AG09309 (cell line): ENCODE measurements at regions not wholly inside any gene's neighbourhood (a gene's known extent, or its start where the extent isn't known, plus 50 kb on each side); places are given as distances from the start of the nearest gene placed in this dataset.

Experiments
- DNase-seq: peaks from one replicate; pipeline ENCODE4 v3.0.0-alpha.2; 2010; ENCODE audit warnings: low read depth
- H3K4me3 ChIP-seq: 2 replicates; pipeline ENCODE4 v1.5.1; 2011; ENCODE audit warnings: mild to moderate bottlenecking, low read depth, low read length, moderate library complexity; ENCODE audit not compliant: control insufficient read depth
- TF ChIP-seq, protein P1 (sequence below): IDR thresholded peaks from 2 replicates; pipeline ENCODE4 v1.5.1; 2011; ENCODE audit warnings: mild to moderate bottlenecking, low read depth, low read length, inconsistent platforms; ENCODE audit not compliant: insufficient read depth, control insufficient read depth; ENCODE audit errors: missing control alignments

DNA sequence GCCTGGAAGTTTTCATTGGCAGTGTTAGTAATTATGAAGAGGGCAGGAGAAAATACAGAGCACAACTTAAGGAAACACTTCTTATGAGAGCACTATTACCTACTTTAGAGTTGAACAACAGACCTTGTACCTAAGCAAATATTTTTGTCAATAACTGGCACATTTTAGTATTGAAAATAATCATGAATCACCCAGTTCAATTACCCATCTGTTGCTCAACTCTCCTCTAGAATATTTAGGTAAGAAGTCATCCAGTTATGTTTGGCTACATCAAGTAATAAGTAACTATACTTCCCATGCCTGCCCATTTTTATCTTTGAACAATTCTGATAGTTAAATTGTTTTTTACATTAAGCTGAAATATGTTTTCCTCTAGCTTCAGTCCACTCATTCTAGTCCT, 893.4 kb downstream of the DIAPH3 start:
- H3K4me3 ChIP-seq: no peak overlapping the region
- TF ChIP-seq, protein P1, sequence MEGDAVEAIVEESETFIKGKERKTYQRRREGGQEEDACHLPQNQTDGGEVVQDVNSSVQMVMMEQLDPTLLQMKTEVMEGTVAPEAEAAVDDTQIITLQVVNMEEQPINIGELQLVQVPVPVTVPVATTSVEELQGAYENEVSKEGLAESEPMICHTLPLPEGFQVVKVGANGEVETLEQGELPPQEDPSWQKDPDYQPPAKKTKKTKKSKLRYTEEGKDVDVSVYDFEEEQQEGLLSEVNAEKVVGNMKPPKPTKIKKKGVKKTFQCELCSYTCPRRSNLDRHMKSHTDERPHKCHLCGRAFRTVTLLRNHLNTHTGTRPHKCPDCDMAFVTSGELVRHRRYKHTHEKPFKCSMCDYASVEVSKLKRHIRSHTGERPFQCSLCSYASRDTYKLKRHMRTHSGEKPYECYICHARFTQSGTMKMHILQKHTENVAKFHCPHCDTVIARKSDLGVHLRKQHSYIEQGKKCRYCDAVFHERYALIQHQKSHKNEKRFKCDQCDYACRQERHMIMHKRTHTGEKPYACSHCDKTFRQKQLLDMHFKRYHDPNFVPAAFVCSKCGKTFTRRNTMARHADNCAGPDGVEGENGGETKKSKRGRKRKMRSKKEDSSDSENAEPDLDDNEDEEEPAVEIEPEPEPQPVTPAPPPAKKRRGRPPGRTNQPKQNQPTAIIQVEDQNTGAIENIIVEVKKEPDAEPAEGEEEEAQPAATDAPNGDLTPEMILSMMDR: no peak
- DNase-seq: no peak

DNA sequence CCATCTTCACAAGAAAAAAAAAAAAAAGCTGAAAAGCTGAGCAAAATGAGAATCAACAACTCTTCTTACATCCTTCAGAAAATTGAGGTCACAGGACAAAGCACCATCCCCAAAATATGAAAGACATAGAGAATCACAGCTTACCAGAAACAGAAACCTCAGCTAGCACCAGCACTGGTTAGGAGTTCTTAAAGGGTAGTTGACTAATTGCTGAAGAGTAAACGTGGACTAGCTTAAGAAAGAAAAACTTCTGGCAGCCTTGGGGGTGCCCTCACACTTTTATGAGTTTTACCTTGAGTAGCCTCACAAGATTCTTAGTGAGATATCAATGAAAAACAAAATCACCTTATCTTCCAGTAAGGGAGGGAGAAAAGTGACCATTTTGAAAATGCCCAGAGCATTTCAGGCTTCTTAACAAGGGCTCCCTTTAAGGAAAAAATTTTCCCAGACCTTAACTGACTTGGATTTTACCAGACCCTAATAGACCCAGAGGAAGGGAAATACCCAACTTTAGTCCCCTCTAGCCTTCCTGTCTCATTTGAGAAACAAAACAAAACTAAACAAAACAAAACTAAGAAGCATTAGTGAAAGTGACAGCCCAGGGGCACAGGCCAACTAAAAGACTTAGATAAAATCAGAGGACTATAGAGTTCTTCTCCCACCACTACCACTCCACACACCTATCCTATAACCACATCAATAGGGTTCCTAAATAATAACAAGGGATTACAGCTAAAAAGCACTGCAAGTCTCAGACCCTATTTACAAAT, 888.6 kb downstream of the DIAPH3 start:
- DNase-seq: no peak
- TF ChIP-seq, protein P1: no peak
- H3K4me3 ChIP-seq: no peak overlapping the region

GRCh38 chr13:59276436-59276835, 887.3 kb downstream of the DIAPH3 start:
- TF ChIP-seq, protein P1: no peak
- H3K4me3 ChIP-seq: no peak overlapping the region
- DNase-seq: no peak

- no peak overlapping the region for H3K4me3 ChIP-seq
- TF ChIP-seq, protein P1: no peak
- DNase-seq: no peak
Observed at GRCh38 chr13:59277106-59277505, 886.6 kb downstream of the DIAPH3 start.

DNA sequence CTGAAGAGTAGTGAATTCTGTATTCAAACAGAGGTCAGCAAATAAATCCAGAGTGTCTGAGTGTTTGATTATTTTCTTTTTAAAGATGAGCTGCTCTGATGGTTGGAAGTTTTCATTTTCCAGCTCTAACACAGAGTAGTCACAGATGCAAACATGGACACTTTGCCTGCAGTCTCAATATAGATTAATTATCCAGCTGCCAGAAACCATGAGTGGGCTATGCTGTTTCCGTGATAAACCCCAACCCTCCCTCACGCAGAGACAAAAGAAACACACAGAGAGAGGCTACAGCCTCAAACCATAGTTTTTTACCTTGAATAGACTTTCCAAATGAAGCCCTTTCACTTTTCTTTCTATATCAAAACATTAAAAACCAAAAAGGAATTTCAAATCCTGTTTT, 884.7 kb downstream of the DIAPH3 start:
- TF ChIP-seq, protein P1: no peak
- DNase-seq: no peak
- H3K4me3 ChIP-seq: no peak overlapping the region

DNA sequence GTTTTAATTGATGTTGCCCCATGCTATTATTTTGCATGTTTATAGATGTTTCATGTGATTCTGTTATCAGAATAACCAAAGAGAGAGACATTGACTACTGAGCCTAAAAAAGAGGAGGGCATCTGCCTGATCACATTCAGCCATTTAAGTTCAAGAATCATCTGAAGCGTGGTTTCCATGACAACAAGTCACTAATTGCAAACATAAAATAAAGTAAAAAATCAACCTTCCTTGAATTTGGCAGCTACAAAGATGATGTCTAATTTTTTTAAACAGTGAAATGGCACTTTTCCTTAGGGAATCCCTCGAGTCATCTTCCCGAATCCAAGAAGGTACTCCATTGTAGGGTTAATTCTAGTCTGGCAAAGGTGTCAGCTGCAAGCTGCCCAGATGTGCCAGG, 884.2 kb downstream of the DIAPH3 start:
- TF ChIP-seq, protein P1: no peak
- no peak for DNase-seq
- H3K4me3 ChIP-seq: no peak overlapping the region
